ENCODE measurements at regions not wholly inside any gene's neighbourhood (a gene's known extent, or its start where the extent isn't known, plus 50 kb on each side); places are given as distances from the start of the nearest gene placed in this dataset.
"Not testable (repeated sequence)": the region's sequence is repeated elsewhere in the genome, so short reads cannot be mapped to it uniquely, and the experiment has no call there.

DNA sequence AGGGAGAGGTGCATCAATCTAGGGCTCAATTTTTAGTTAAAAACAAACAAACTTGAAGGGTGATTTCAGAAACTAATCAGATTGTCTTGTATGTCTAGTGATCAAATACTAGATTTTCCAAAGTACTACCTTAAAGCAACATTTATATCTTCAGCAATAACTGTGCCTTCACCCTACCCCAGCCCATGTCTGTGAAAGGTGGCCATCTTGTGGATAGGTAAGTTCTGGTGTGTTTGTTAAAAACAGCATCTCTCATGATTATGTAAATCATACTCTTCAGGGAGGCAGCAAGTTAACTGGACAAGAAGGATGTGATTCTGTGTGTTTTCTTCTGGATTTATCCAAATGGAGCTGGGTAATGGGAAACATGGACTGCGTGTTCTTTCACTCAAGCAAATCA, 81.4 kb upstream of the ACSL1 start:
- no peak overlapping the region for H3K27ac Mint-ChIP-seq
- peaks cover 11% of the 10 kb centered on the region for H3K9me3 Mint-ChIP-seq (ENCODE audit: low read depth)
- TF ChIP-seq, protein P1, sequence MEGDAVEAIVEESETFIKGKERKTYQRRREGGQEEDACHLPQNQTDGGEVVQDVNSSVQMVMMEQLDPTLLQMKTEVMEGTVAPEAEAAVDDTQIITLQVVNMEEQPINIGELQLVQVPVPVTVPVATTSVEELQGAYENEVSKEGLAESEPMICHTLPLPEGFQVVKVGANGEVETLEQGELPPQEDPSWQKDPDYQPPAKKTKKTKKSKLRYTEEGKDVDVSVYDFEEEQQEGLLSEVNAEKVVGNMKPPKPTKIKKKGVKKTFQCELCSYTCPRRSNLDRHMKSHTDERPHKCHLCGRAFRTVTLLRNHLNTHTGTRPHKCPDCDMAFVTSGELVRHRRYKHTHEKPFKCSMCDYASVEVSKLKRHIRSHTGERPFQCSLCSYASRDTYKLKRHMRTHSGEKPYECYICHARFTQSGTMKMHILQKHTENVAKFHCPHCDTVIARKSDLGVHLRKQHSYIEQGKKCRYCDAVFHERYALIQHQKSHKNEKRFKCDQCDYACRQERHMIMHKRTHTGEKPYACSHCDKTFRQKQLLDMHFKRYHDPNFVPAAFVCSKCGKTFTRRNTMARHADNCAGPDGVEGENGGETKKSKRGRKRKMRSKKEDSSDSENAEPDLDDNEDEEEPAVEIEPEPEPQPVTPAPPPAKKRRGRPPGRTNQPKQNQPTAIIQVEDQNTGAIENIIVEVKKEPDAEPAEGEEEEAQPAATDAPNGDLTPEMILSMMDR (IDR thresholded peaks at IDR 0.05; ENCODE audit: unreplicated experiment) = no peak
- DNase-seq (ENCODE audit: low spot score, unreplicated experiment) = no peak
- no peak overlapping the region for H3K4me3 Mint-ChIP-seq (ENCODE audit: low read depth)
- peaks cover 1% of the 10 kb centered on the region for H3K36me3 Mint-ChIP-seq (ENCODE audit: insufficient read depth)
- no peaks in the 10 kb centered on the region for H3K27me3 Mint-ChIP-seq
- H3K4me1 Mint-ChIP-seq (ENCODE audit: low read depth) = no peaks in the 10 kb centered on the region

DNA sequence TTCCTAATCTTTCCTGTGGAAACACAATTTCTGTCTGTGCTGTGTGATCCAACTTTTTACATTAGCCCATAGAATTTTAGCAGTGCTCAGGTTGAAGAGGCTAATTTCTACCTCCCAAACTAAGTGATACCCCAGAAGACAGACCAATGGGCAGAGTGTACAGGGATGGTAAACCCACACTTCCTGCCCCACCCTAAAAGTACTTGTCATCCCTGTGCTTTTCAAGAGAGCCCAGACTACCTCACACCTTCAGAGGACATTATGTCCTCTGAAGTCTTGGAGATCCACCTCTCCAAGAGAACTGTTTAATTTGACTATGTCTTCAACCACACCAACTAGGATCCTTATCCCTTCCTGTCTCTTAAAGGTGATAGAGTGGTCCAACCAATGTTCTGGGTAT, 82.0 kb upstream of the ACSL1 start:
- Mint-ChIP-seq H3K9me3 (ENCODE audit: low read depth) (peaks cover 15% of the 10 kb centered on the region), H3K36me3 (ENCODE audit: insufficient read depth) (peaks cover 1% of the 10 kb centered on the region), H3K27ac (no peak overlapping the region), H3K27me3 (no peaks in the 10 kb centered on the region), H3K4me1 (ENCODE audit: low read depth) (no peaks in the 10 kb centered on the region), H3K4me3 (ENCODE audit: low read depth) (no peak overlapping the region)
- TF ChIP-seq, protein P1 (IDR thresholded peaks at IDR 0.05; ENCODE audit: unreplicated experiment) = no peak
- no peak for DNase-seq (ENCODE audit: low spot score, unreplicated experiment)

GRCh38 chr4:184911310-184911709, 85.5 kb upstream of the ACSL1 start:
- Mint-ChIP-seq H3K9me3 (ENCODE audit: low read depth) (peaks cover 25% of the 10 kb centered on the region), H3K27ac (no peak overlapping the region), H3K36me3 (ENCODE audit: insufficient read depth) (peaks cover 1% of the 10 kb centered on the region), H3K27me3 (no peaks in the 10 kb centered on the region), H3K4me1 (ENCODE audit: low read depth) (no peaks in the 10 kb centered on the region), H3K4me3 (ENCODE audit: low read depth) (no peak overlapping the region)
- TF ChIP-seq, protein P1 (IDR thresholded peaks at IDR 0.05; ENCODE audit: unreplicated experiment) = no peak
- DNase-seq (ENCODE audit: low spot score, unreplicated experiment) = no peak

- Mint-ChIP-seq H3K27me3 (peaks cover 4% of the 10 kb centered on the region), H3K4me3 (ENCODE audit: low read depth) (no peak overlapping the region), H3K9me3 (ENCODE audit: low read depth) (peaks cover 35% of the 10 kb centered on the region), H3K4me1 (ENCODE audit: low read depth) (no peaks in the 10 kb centered on the region), H3K36me3 (ENCODE audit: insufficient read depth) (peaks cover 1% of the 10 kb centered on the region), H3K27ac (no peak overlapping the region)
- no peak for DNase-seq (ENCODE audit: low spot score, unreplicated experiment)
- TF ChIP-seq, protein P1 (IDR thresholded peaks at IDR 0.05; ENCODE audit: unreplicated experiment) = no peak
Measured at GRCh38 chr4:184913356-184914143, 87.8 kb upstream of the ACSL1 start.

- H3K4me1 Mint-ChIP-seq (ENCODE audit: low read depth); H3K27ac Mint-ChIP-seq; H3K4me3 Mint-ChIP-seq (ENCODE audit: low read depth); H3K36me3 Mint-ChIP-seq (ENCODE audit: insufficient read depth); DNase-seq (ENCODE audit: low spot score, unreplicated experiment); H3K27me3 Mint-ChIP-seq: not testable (repeated sequence)
- H3K9me3 Mint-ChIP-seq (ENCODE audit: low read depth) = peaks cover 20% of the 10 kb centered on the region
Measured at GRCh38 chr4:184918799-184919198, 93.0 kb upstream of the ACSL1 start.

DNA sequence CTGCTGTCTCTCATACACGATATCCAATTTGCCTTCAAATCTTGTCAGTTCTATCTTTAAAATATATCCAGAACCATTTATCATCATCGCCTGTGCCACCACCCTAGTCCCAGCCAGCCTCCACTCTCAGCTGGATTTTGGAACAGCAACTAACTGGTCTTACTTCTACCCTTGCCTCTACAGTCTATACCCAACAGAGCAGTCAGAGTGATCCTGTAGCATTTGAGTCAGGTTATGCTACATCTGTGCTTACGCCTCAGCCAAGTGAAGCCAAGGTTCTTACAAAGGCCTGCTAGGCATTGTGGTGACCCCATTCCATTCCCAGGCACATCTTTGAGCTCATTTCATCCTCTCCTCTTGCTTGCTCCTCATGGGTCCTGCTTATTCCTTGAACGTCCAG, 95.7 kb upstream of the ACSL1 start:
- TF ChIP-seq, protein P1 (IDR thresholded peaks at IDR 0.05; ENCODE audit: unreplicated experiment) = no peak
- no peak for DNase-seq (ENCODE audit: low spot score, unreplicated experiment)
- Mint-ChIP-seq H3K4me1 (ENCODE audit: low read depth) (no peaks in the 10 kb centered on the region), H3K36me3 (ENCODE audit: insufficient read depth) (no peaks in the 10 kb centered on the region), H3K9me3 (ENCODE audit: low read depth) (peaks cover 12% of the 10 kb centered on the region), H3K27ac (no peak overlapping the region), H3K27me3 (peaks cover 4% of the 10 kb centered on the region), H3K4me3 (ENCODE audit: low read depth) (no peak overlapping the region)
